Midbrain (tissue), 1 donor: ENCODE measurements at regions not wholly inside any gene's neighbourhood (a gene's known extent, or its start where the extent isn't known, plus 50 kb on each side); places are given as distances from the start of the nearest gene placed in this dataset.
"Not testable (repeated sequence)": the region's sequence is repeated elsewhere in the genome, so short reads cannot be mapped to it uniquely, and the experiment has no call there.

Experiments
- DNase-seq: peaks from one replicate; lab custom pipeline; 2025; lab: John Stamatoyannopoulos, UW

DNA sequence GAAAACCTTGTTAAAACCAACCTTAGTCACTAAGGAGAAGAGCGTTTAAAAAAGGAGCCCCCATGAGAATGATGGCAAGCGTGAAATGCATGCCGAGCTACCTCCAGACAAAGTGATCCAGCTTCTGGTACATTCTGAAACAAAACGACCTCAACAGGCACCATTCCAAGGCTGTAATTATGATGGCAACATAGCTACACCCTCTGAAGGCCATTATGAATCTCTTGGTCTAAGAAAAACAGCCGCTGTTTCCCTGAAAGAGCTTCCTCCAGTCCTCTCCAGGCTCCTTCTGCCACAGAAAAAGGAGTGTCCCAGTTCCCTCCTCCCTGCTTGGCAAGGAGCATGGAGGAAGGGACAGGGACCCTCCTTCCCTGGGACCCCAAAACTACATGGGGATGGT, 50.0 kb upstream of the ABLIM1 start:
- DNase-seq: no peak

GRCh38 chr10:114708717-114709335, 50.8 kb upstream of the ABLIM1 start:
- no peak for DNase-seq

DNA sequence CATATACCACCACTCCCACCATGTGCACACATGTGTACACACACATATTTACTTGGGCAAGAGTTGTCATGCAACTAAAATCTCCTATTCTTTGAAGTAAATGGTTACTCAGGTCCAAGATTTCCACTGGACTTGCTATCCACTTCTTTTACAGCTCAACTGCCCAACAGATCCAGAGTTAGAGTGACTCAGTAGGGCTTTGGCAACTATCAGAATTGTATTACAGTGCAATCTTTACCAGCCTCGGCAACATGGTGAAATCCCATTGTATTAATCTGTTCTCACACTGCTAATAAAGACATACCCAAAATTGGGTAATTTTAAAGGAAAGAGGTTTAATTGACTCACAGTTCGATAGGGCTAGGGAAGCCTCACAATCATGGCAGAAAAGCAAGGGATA, 51.9 kb upstream of the ABLIM1 start:
- DNase-seq: no peak

DNA sequence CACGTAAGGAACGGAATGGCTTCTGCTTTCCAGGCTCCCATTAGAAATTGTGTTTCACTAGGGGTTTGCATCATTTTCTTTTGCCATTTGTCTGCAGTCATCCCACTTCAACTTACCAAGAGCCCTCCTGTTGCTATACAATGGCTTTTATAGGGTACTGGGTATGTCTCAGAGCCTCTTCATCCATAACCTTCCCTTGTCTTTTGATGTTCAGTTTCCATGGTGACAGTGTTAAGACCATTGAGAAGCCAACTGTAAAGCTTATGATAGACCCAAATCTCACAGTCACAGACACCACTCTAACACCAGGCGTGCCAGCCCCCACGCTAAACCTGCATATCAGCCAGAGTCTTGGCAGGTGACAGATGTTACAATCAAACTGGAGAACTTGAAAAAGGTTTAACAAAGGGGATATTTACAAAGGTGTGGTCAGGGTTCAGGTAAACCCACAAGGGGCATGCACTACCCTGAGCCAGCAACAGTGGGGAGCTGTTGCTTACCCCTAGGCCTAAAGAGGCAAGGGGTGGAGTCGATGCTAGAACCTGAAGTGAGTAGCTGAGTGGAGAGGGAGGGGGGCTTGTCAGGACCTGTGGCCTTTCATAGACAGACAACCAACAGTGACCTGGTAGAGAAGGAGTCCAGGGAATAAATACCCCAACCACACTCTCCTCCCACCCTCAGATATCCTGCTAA, 53.2 kb upstream of the ABLIM1 start:
- no peak for DNase-seq

DNA sequence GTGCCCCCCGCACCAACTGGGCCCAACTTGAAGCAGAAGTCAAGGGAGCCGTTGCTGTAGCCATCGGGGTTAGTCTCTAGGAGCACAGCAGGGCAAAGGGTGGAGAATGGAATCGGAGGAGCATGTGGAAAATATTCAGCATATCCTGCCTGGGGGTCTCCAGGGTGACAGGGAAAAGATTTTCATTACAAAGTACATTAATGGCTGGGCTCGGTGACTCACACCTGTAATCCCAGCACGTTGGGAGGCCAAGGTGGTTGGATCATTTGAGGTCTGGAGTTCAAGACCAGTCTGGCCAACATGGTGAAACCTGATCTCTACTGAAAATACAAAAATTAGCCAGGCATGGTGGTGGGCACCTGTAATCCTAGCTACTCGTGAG, 53.8 kb upstream of the ABLIM1 start:
- no peak for DNase-seq

DNA sequence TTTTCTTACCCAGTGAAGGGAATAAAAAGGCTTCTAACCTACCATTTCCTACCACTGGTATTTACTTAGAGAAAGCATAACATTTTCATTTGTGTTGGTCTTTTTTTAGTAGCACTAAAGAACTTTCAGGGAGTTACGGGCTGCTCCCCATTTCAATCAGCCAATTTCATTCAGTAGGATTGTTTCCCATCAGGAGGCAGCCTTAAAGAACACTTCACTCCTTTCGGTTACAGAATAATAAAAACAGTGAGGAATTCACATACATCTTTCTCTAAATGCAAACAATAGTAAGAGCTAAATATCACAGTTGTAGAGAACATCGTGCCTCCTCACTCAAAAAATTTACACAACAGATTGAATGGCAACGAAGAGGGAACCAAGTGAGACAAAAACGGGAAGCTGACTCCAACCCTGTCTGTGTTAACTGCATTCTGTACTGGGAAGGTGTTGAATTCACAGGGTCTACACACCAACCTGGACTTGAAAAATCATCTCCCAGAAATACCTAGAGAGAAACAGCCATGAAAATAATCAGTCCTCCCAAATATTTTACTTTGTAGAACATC, 55.5 kb upstream of the ABLIM1 start:
- no peak for DNase-seq

- DNase-seq: peak; percentile 61
These were observed 56.2 kb upstream of the ABLIM1 start for GRCh38 chr10:114714281-114714741.

DNA sequence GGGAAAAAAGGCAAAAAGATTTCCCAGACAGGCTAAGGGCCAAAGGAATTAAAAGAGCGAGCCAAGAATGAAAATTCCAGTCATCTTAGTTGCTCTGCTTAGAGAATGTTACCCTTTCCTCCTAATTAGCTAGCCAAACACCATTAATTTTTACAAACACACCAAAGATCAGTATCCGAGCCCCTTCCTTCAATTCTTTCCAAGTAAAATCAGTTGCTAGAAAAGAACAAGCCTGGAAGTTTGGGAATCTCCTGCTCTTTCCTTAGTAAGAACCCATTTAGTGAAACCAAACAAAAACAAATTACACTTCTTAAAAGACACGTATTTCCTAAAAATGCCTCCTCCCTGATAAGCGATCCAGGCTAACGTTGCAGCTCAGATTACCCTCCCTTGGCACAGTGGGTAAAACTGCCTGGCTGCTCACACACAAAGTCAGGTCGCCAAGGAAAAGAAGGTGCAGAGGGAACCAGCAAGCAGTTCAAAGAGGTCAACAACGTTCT, 57.1 kb upstream of the ABLIM1 start:
- no peak for DNase-seq

DNA sequence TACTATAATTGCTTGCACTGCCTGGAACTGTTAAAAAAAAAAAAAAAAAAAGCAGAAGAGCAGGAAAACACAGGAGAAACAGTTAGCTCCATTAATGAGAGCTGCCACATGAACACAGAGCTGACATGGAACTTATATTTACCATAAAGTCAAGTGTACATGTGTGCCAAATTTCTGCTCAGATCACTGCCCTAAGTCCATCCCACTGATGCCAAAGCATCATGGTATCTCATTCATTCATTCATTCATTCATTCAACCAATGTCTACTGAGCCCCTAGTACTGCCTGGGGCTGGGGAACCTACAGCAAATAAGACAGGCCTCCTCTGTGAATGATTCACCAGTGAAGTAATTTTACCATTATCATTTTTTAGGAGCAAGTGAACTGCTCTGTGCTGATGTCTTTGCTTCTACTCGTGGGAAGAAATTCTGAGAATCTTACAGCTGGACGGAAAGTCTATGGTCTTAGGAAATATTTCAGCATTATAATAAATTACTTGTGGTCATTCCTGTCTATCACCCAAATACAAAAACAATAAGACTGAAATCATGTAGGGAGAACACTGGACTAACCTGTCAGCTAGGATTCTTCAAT, 58.8 kb upstream of the ABLIM1 start:
- DNase-seq: no peak

- not testable (repeated sequence) for DNase-seq
These were observed 59.8 kb upstream of the ABLIM1 start for GRCh38 chr10:114717881-114718280.

- DNase-seq: no peak
These were observed 60.3 kb upstream of the ABLIM1 start for GRCh38 chr10:114718374-114718773.

GRCh38 chr10:114719311-114719710, 61.2 kb upstream of the ABLIM1 start:
- DNase-seq: no peak

GRCh38 chr10:114720023-114720422, 61.9 kb upstream of the ABLIM1 start:
- not testable (repeated sequence) for DNase-seq

DNA sequence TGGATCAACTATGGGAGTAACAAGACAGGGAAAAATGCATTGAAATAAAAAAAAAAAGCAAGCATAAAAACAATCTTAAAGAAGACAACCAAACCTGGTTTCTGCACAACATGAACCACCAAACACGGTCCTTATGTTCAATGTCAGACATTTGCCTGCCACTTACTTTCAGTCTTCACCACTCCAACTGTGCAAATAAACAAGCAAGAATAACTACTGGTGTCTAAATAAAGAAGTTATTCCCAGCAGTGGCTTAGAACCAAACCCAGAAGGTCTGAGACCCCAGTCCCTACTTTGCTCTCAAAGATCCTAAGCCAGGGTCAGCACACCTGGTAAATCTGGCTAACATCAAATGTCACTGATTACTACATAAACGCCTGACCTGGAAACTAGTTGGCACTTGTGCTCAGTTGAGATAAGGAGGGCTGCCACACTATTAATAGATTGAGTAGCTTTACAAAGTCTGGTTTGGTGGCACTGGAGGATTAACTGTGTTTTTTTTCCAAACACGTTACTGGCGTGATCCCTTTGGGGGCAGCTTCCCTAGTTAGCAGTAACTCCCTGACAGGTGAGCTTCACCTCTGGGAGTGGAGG, 62.7 kb upstream of the ABLIM1 start:
- DNase-seq: no peak

- not testable (repeated sequence) for DNase-seq
These were observed 64.1 kb upstream of the ABLIM1 start for GRCh38 chr10:114722136-114722535.

GRCh38 chr10:114723361-114723760, 65.3 kb upstream of the ABLIM1 start:
- no peak for DNase-seq

DNA sequence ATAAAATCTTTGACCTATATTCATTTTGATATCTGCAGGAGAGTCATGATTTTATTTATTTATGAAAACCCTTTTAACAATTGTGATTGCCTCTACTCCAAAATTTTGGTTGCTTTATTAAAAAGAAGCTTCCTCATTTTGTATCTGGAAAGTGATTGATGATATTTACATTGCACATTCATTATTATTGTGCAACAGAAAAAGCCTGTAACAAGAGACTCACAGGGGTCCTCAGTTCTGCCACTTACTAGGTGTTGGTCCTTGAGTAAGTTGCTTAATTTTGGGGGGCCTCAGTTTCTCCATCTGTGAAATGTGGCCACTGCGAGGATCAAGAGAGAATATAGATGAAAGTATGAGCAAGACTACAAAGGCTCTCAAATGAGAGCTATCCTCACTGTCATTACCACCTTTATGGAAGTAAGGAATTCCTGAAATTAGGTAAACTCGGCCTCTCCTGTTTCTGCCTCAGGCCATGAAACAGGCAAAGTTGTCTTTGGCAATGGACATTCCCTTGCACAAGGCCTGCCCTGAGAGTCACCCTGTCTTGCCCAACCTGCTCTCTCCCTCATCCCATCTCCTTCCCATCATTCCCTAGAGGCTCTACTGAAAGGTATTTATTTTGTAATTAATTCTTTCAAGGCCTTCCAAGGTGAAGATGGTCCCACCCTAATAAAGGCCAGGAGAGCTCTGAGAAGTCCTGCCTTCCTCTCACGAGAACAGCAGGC, 66.1 kb upstream of the ABLIM1 start:
- DNase-seq: no peak

DNA sequence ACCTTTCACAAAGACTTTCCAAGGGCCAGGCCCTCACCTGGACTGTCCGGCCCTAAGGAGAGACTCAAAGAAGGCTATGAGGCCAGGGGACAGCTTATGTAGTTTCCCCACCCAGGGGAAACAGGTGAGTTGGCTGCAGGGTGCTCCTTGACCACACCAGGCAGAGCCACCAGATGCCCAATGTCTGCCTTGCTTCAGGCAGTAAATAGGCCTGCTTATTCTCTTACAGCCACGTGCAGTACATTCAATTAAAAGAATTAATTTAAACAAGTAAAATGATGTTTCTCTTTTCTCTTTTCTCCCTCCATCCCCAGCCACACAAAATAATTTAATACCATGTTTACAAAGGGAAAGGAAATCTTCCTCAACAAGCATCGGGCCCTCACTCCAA, 66.6 kb upstream of the ABLIM1 start:
- DNase-seq: no peak

DNA sequence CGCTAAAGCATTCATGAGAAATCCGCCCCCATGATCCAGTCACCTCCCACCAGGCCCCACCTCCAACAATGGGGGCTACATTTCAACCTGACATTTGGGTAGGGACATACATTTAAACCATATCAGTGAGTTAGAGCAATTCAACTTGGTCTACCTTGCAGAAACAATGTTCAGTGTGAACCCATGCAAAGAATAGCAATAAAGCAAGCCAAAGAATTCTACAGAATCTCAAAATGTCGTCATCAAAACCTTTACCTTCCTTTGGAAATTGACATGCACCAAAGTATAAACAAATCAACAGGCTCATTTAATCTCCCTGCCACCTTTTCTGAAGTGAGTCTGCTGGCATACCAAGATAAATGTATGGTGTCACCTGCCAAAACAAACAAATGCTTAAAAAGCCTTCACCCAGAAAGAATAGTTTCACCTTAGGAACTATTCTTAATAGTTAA, 68.8 kb upstream of the ABLIM1 start:
- no peak for DNase-seq

DNA sequence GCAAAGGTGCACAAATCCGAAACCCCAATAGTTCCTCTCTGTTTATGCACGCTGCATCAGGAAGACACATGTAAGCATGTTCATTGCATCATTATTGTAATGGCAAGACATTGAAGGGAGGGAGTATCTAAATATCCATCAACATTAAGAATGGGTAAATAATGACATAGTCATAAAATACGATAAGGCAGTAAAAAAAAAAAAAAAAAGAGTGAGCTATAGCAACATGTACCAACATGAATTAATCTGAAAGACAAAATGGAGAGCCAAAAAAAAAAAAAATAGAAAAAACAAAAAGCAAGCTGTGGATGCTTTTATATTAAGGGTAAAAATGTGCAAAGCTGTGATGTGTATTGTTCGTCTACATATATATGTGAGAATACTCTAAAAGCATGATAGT, 70.2 kb upstream of the ABLIM1 start:
- DNase-seq: no peak

DNA sequence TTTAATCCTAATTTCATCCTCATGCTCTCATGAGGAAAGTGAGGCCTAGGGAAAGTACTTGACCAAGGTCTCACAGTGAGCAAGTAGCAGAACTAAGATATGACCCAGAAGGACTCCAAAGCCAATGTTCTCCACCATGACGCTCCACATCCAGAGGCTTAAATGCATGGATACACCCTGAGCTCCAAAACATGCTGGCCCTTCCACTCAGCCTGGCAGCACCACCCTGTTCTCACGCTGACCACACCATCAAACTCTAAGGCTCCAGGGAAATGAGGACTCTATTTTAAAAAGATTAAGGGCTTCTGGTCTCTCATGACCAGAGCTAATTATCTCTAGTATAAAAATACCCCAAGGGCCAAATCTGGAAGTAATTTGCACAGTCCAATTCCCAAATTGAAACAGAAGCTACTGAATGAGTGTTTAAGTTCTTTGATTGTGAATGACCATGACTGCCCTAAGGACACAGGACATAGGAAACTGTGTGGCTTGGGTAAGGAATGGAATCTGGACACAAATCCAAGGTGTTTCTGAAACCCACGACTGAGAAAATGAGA, 71.1 kb upstream of the ABLIM1 start:
- DNase-seq: no peak
